ENCODE measurements at regions not wholly inside any gene's neighbourhood (a gene's known extent, or its start where the extent isn't known, plus 50 kb on each side); places are given as distances from the start of the nearest gene placed in this dataset.
"Not testable (repeated sequence)": the region's sequence is repeated elsewhere in the genome, so short reads cannot be mapped to it uniquely, and the experiment has no call there.

- Mint-ChIP-seq H3K27me3 (no peaks in the 10 kb centered on the region), H3K4me1 (peaks cover 5% of the 10 kb centered on the region), H3K27ac (ENCODE audit: low read depth) (no peak overlapping the region), H3K9me3 (peaks cover 24% of the 10 kb centered on the region), H3K4me3 (no peak overlapping the region), H3K36me3 (ENCODE audit: insufficient read depth) (no peaks in the 10 kb centered on the region)
- ATAC-seq (replicated peaks; ENCODE audit: extremely low read depth, poor library complexity, severe bottlenecking): no peak
- DNase-seq (ENCODE audit: low spot score in 2 of 2): no peak
These were observed 88.1 kb upstream of the TLE1 start for GRCh38 chr9:81777482-81777881.

GRCh38 chr9:81782313-81782995 lies 93.1 kb upstream of the TLE1 start:
- Mint-ChIP-seq H3K27ac (ENCODE audit: low read depth) (no peak overlapping the region), H3K9me3 (peaks cover 12% of the 10 kb centered on the region), H3K4me3 (no peak overlapping the region), H3K4me1 (no peaks in the 10 kb centered on the region), H3K27me3 (no peaks in the 10 kb centered on the region), H3K36me3 (ENCODE audit: insufficient read depth) (no peaks in the 10 kb centered on the region)
- no peak for DNase-seq (ENCODE audit: low spot score in 2 of 2)
- ATAC-seq (replicated peaks; ENCODE audit: extremely low read depth, poor library complexity, severe bottlenecking): no peak

- Mint-ChIP-seq H3K27me3 (no peaks in the 10 kb centered on the region), H3K4me3 (no peak overlapping the region), H3K27ac (ENCODE audit: low read depth) (no peak overlapping the region), H3K9me3 (peaks cover 4% of the 10 kb centered on the region), H3K36me3 (ENCODE audit: insufficient read depth) (no peaks in the 10 kb centered on the region), H3K4me1 (no peaks in the 10 kb centered on the region)
- DNase-seq (ENCODE audit: low spot score in 2 of 2) (no peak), ATAC-seq (replicated peaks; ENCODE audit: extremely low read depth, poor library complexity, severe bottlenecking) (no peak)
These were observed 98.6 kb upstream of the TLE1 start for GRCh38 chr9:81787747-81788632.

GRCh38 chr9:81789721-81790120 lies 100.4 kb upstream of the TLE1 start:
- Mint-ChIP-seq H3K9me3 (peaks cover 11% of the 10 kb centered on the region), H3K27me3 (no peaks in the 10 kb centered on the region), H3K36me3 (ENCODE audit: insufficient read depth) (peaks cover 2% of the 10 kb centered on the region), H3K27ac (ENCODE audit: low read depth) (no peak overlapping the region), H3K4me3 (no peak overlapping the region), H3K4me1 (no peaks in the 10 kb centered on the region)
- no peak for ATAC-seq (replicated peaks; ENCODE audit: extremely low read depth, poor library complexity, severe bottlenecking)
- DNase-seq (ENCODE audit: low spot score in 2 of 2): no peak

GRCh38 chr9:81790166-81790565 lies 100.8 kb upstream of the TLE1 start:
- DNase-seq (ENCODE audit: low spot score in 2 of 2): no peak
- Mint-ChIP-seq H3K27me3 (no peaks in the 10 kb centered on the region), H3K27ac (ENCODE audit: low read depth) (no peak overlapping the region), H3K36me3 (ENCODE audit: insufficient read depth) (peaks cover 2% of the 10 kb centered on the region), H3K4me1 (no peaks in the 10 kb centered on the region), H3K4me3 (no peak overlapping the region), H3K9me3 (peaks cover 15% of the 10 kb centered on the region)
- no peak for ATAC-seq (replicated peaks; ENCODE audit: extremely low read depth, poor library complexity, severe bottlenecking)

- DNase-seq (ENCODE audit: low spot score in 2 of 2) (no peak), ATAC-seq (replicated peaks; ENCODE audit: extremely low read depth, poor library complexity, severe bottlenecking) (no peak)
- Mint-ChIP-seq H3K27me3 (no peaks in the 10 kb centered on the region), H3K4me3 (no peak overlapping the region), H3K36me3 (ENCODE audit: insufficient read depth) (peaks cover 2% of the 10 kb centered on the region), H3K9me3 (peaks cover 17% of the 10 kb centered on the region), H3K27ac (ENCODE audit: low read depth) (no peak overlapping the region), H3K4me1 (no peaks in the 10 kb centered on the region)
These were observed 101.7 kb upstream of the TLE1 start for GRCh38 chr9:81791076-81791475.

- H3K4me1 Mint-ChIP-seq: no peaks in the 10 kb centered on the region
- DNase-seq (ENCODE audit: low spot score in 2 of 2): no peak
- ATAC-seq (replicated peaks; ENCODE audit: extremely low read depth, poor library complexity, severe bottlenecking): no peak
- H3K4me3 Mint-ChIP-seq: no peak overlapping the region
- peaks cover under 1% of the 10 kb centered on the region for H3K36me3 Mint-ChIP-seq (ENCODE audit: insufficient read depth)
- peaks cover 14% of the 10 kb centered on the region for H3K9me3 Mint-ChIP-seq
- no peaks in the 10 kb centered on the region for H3K27me3 Mint-ChIP-seq
- H3K27ac Mint-ChIP-seq (ENCODE audit: low read depth): no peak overlapping the region
These were observed 109.3 kb upstream of the TLE1 start for GRCh38 chr9:81798606-81799005.

GRCh38 chr9:81801190-81801589 lies 111.8 kb upstream of the TLE1 start:
- Mint-ChIP-seq H3K4me3 (no peak overlapping the region), H3K4me1 (no peaks in the 10 kb centered on the region), H3K27me3 (no peaks in the 10 kb centered on the region), H3K36me3 (ENCODE audit: insufficient read depth) (no peaks in the 10 kb centered on the region), H3K9me3 (no peaks in the 10 kb centered on the region), H3K27ac (ENCODE audit: low read depth) (no peak overlapping the region)
- ATAC-seq (replicated peaks; ENCODE audit: extremely low read depth, poor library complexity, severe bottlenecking) (no peak), DNase-seq (ENCODE audit: low spot score in 2 of 2) (no peak)

GRCh38 chr9:81804306-81804705 lies 115.0 kb upstream of the TLE1 start:
- Mint-ChIP-seq H3K27ac (ENCODE audit: low read depth) (no peak overlapping the region), H3K4me3 (no peak overlapping the region), H3K27me3 (no peaks in the 10 kb centered on the region), H3K36me3 (ENCODE audit: insufficient read depth) (no peaks in the 10 kb centered on the region), H3K9me3 (no peaks in the 10 kb centered on the region), H3K4me1 (no peaks in the 10 kb centered on the region)
- ATAC-seq (replicated peaks; ENCODE audit: extremely low read depth, poor library complexity, severe bottlenecking) (no peak), DNase-seq (ENCODE audit: low spot score in 2 of 2) (no peak)

GRCh38 chr9:81811688-81812087 lies 116.5 kb upstream of the SPATA31D4 start:
- not testable (repeated sequence) for H3K4me1 Mint-ChIP-seq

GRCh38 chr9:81814401-81814793 lies 113.8 kb upstream of the SPATA31D4 start:
- Mint-ChIP-seq H3K4me3 (no peak overlapping the region), H3K9me3 (peaks cover 6% of the 10 kb centered on the region), H3K36me3 (ENCODE audit: insufficient read depth) (no peaks in the 10 kb centered on the region), H3K27ac (ENCODE audit: low read depth) (no peak overlapping the region), H3K27me3 (no peaks in the 10 kb centered on the region), H3K4me1 (peaks cover 7% of the 10 kb centered on the region)
- DNase-seq (ENCODE audit: low spot score in 2 of 2): no peak
- no peak for ATAC-seq (replicated peaks; ENCODE audit: extremely low read depth, poor library complexity, severe bottlenecking)

More at GRCh38 chr9:81811688-81812087, 116.5 kb upstream of the SPATA31D4 start:
- H3K4me3 Mint-ChIP-seq; H3K27ac Mint-ChIP-seq (ENCODE audit: low read depth); H3K27me3 Mint-ChIP-seq; H3K9me3 Mint-ChIP-seq; H3K36me3 Mint-ChIP-seq (ENCODE audit: insufficient read depth); ATAC-seq (replicated peaks; ENCODE audit: extremely low read depth, poor library complexity, severe bottlenecking); DNase-seq (ENCODE audit: low spot score in 2 of 2): not testable (repeated sequence)

- Mint-ChIP-seq H3K36me3 (ENCODE audit: insufficient read depth) (no peaks in the 10 kb centered on the region), H3K4me1 (peaks cover 7% of the 10 kb centered on the region), H3K27ac (ENCODE audit: low read depth) (no peak overlapping the region), H3K4me3 (no peak overlapping the region), H3K27me3 (no peaks in the 10 kb centered on the region), H3K9me3 (peaks cover 6% of the 10 kb centered on the region)
- ATAC-seq (replicated peaks; ENCODE audit: extremely low read depth, poor library complexity, severe bottlenecking) (peak; percentile 32), DNase-seq (ENCODE audit: low spot score in 2 of 2) (no peak)
These were observed 113.3 kb upstream of the SPATA31D4 start for GRCh38 chr9:81814794-81815464.
